ENCODE measurements at regions not wholly inside any gene's neighbourhood (a gene's known extent, or its start where the extent isn't known, plus 50 kb on each side); places are given as distances from the start of the nearest gene placed in this dataset.

- no peak for TF ChIP-seq PKNOX1 (IDR thresholded peaks at IDR 0.05)
- no peak for TF ChIP-seq ELF4 (IDR thresholded peaks at IDR 0.05)
- TF ChIP-seq BHLHE40 (IDR thresholded peaks at IDR 0.05; ENCODE audit: borderline replicate concordance) = no peak
- TF ChIP-seq TARDBP (IDR thresholded peaks at IDR 0.05) = no peak
- TF ChIP-seq FOXA1 (IDR thresholded peaks at IDR 0.05) = no peak
- no peak for TF ChIP-seq SUZ12 (IDR thresholded peaks at IDR 0.05)
Observed at GRCh38 chr15:96869790-96870189, 539.3 kb downstream of the NR2F2 start.

Measured in HEK293T (cell line).